Stimulated activated CD8-positive, alpha-beta memory T cell treated with anti-CD3 and anti-CD28 coated beads, Interleukin-12 subunit alpha, Interleukin-12 subunit beta, amount 100 ng/mL, for 1 hour (primary cell): ENCODE measurements at regions not wholly inside any gene's neighbourhood (a gene's known extent, or its start where the extent isn't known, plus 50 kb on each side); places are given as distances from the start of the nearest gene placed in this dataset.
"Not testable (repeated sequence)": the region's sequence is repeated elsewhere in the genome, so short reads cannot be mapped to it uniquely, and the experiment has no call there.

Source experiments
- DNase-seq: peaks from one replicate; pipeline ENCODE4 v3.0.0-alpha.2; 2020; ENCODE audit warnings: low read depth

DNA sequence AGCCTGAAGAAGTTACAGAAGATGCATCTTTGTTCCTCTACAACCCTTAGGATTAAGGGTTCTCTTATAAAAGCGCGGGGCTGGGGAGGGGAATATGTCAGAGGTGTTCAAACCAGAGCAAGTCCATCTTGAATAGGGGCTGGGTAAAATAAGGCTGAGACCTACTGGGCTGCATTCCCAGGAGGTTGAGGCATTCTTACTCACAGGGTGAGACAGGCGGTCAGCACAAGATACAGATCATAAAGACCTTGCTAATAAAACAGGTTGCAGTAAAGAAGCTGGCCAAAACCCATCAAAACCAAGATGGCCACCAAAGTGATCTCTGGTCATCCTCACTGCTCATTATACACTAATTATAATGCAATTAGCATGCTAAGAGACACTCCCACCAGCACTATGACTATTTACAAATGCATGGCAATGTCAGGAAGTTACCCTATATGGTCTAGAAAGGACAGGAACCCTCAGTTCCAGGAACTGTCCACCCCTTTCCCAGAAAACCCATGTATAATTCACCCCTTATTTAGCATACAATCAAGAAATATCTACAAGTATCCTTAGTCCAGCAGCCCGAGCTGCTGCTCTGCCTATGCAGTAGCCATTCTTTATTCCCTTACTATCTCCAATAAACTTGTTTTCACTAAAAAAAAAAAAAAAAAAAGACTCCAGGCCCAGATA is 108.1 kb upstream of the FOXN3 start:
- no peak for DNase-seq

DNA sequence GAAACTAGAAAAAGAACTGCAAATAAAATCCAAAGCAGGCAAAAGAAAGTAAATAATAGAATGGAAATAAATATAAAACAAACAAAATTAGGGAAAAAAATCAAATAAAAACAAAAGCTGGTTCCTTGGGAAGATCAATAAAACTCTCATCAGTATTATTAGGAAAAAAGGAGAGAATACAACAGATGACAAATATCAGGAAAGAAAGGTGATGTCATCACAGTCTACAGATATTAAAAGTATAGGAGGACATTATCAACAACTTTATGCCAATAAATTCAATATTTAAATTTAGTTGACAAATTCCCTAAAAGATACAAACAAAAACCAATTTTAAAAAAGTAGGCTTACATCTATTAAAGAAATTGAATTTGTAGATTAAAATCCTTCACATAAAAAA is 107.4 kb upstream of the FOXN3 start:
- no peak for DNase-seq

- DNase-seq = no peak
Measured at GRCh38 chr14:89521988-89522387, 105.0 kb upstream of the FOXN3 start.

GRCh38 chr14:89519040-89519439 is 102.0 kb upstream of the FOXN3 start:
- DNase-seq = no peak

- DNase-seq = no peak
Measured at GRCh38 chr14:89516173-89516572, 99.1 kb upstream of the FOXN3 start.

GRCh38 chr14:89514601-89515000 is 97.6 kb upstream of the FOXN3 start:
- no peak for DNase-seq

DNA sequence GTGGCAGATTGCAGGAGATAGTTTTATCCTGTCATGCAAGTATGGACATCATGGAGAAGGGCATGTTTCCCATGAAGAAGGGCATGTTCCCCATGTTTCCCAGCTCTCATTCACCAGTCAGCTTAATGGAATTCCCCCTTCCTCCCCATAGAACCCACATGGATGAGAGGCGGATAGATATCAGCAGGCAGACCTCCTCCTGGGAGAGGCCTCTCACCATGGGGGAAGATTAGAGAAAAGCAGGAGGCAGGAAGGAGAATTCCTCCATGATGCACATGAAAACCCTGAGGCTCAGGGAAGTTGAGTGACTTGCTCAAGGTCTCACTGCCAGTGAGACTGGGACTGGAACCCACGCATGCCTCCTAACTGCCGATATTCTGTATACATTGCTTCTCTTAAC is 92.9 kb upstream of the FOXN3 start:
- no peak for DNase-seq

DNA sequence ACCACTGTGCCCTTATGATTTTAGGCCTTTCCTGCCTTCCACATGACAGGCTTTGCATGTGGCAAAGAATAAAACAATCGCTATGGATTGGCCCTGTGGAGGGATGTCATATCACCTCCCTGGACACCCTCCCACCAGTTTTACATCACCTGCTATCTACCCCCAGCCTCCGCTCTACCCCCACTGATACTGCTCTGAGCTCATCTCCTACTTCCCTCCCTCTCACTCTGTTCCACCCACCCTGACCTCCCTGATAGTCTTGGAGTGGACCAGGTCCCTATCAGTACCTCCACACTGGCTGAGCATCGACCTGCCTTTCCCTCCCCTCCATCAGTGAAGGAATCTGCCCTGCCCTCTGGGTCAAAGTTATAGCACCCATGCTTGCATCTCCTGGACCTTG is 91.8 kb upstream of the FOXN3 start:
- DNase-seq = no peak

GRCh38 chr14:89507926-89508460 is 91.0 kb upstream of the FOXN3 start:
- DNase-seq = no peak

DNA sequence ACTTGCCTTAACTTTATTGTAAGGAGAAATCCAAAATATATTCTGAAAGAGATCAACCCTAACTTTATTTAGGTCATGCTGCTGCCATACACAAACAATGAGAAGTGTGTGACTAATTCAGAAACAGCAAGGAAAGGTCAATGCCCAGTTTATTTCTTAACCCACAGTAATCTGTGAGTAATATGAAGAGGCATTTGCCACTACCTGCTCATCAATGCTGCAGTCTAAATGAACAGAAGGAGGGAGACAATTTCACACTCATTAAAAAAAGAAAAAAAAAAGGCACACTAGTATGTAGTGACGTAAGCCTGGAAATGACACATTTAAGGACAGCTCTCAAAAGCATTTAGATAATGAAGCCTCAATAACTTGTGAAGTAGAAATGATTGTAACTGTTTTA is 90.5 kb upstream of the FOXN3 start:
- no peak for DNase-seq

DNA sequence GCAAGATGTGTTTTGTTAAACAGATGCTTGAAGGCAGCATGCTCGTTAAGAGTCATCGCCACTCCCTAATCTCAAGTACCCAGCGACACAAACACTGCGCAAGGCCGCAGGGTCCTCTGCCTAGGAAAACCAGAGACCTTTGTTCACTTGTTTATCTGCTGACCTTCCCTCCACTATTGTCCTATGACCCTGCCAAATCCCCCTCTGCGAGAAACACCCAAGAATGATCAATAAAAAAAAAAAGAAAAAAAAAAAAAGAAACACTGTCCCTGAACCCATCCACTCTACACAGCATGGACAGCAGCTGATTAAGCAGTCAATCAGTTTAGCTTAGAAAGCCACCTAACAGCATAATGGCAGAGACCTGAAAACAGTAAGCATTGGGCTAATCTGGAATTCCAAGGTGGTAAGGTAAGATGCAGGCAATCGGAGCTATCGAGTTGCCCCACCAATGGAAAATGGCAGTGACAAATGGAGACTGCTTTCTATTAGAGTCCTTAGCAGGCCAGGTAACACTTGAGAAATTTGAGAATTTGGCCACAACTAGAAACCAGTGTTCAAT is 89.9 kb upstream of the FOXN3 start:
- not testable (repeated sequence) for DNase-seq

DNA sequence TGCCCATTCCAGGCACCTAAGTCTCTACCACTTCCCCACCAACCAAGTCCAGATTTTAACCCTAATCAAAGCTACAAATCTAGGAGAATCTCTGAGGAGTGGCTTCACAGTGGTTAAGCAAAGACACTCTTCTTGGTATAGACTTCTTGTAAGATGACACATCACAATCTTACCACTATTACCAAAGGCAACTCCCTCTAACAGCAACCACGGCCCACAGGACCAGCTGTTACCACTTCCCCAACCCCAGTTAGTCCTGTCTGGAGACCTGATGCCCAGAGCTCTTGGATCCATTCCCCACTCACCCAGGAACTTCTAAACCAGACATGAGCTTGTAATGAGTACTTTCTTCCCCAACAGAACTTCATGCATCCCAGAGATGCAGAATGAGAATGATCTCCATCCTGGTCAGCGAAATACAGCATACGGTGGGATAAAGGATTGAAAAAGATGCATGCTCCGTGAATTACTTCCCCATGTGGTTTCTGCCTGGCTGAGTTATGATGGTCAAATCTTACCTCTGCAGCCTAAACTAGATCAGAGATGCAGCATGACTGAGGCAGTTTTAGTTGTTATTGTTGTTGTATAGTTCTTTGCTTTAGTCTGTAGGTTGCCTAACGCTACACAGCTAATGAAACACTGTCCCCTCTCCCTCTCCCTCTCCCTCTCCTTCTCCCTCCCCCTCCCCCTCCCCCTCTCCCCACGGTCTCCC is 87.7 kb upstream of the FOXN3 start:
- no peak for DNase-seq

GRCh38 chr14:89504091-89504490 is 87.1 kb upstream of the FOXN3 start:
- DNase-seq = no peak

- no peak for DNase-seq
Measured at GRCh38 chr14:89503431-89503996, 86.5 kb upstream of the FOXN3 start.

DNA sequence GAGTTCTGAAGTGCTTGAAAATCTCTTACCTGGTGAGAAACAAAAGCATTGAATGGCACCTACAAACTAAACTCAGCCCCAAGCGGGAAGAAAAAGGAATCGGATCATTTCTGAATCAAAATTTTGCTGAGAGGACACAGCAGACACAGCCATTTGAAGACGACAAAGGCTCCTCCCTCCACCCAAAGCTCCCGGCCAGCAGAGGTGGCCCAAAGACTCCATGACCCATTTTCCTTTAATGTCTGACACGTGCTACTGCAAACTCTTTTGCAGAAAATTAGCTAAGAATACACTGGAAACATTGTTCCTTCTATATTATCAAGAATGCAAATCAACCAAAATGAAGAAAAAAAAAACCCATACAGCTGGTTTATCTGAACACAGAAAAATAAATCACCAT is 85.9 kb upstream of the FOXN3 start:
- DNase-seq = no peak

DNA sequence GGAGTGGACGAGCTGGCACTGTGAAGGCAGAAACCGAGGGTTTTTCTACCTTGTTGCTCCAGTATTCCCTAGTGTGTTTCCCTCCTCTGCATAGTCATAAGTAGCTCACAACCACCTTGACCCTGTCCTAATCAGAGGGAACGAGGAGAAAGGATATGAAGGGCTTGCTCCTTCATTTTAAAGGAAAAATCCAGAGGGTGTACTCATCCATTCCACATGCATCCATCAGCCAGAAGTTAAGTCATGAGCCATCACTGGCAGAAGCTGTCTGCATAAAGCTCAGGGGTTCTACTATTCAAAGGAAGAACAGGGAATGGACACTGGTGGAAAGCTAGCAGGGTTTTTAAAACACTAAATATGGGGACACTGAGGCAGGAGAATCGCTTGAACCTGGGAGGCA is 84.3 kb upstream of the FOXN3 start:
- DNase-seq = no peak

- DNase-seq = no peak
Measured at GRCh38 chr14:89500303-89500702, 83.3 kb upstream of the FOXN3 start.

DNA sequence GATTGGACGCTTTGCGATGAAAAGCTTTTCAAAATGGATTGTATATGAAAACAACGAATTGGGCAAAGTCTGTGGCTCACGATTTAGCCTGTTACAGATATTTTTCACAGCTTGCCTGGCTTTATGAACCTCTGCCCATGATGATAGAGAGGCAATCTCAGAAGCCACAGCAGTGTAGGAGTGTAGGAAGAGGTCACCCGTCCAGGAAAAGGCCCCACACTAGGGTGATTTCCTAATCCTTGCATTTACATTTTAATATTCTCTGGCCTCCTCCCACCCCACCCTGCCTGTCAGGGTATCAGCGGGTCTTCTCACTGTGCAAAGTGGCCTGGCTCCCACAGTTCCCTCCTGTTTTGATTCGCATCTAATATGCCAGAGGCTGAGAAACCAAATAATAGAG is 81.8 kb upstream of the FOXN3 start:
- no peak for DNase-seq

- no peak for DNase-seq
Measured at GRCh38 chr14:89495718-89496117, 78.7 kb upstream of the FOXN3 start.

- no peak for DNase-seq
Measured at GRCh38 chr14:89493877-89494634, 77.0 kb upstream of the FOXN3 start.

DNA sequence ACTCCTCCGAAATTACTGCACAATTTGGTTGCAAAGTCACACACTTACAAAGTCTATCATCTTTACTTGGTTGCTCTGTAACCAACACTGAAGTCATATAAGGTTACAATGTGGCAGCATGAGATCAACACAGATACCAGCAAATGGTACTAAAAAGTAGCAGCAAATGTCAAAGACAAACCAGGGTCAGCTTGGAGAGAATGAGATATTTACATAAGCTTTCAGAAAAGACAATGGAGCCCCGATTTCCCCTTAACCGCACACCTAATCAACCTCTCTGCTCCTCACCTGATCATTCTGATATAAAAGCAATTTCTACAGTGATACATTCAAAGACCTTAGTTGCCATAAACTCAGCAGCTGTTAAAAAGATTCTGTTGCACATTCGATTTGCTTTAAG is 76.4 kb upstream of the FOXN3 start:
- no peak for DNase-seq

GRCh38 chr14:89491711-89492381 is 74.8 kb upstream of the FOXN3 start:
- no peak for DNase-seq
